MCF 10A (cell line): ENCODE measurements at regions not wholly inside any gene's neighbourhood (a gene's known extent, or its start where the extent isn't known, plus 50 kb on each side); places are given as distances from the start of the nearest gene placed in this dataset.

ENCODE experiments used
- BruUV-seq: library from RNA; stranded (reverse); fragments of 400-500 nt; replicated peaks from 2 replicates; lab custom pipeline; 2021; lab: Mats Ljungman, UMichigan
- CTCF ChIA-PET: fragments of 300-600 bp; sonication (Branson Sonifier 250); formaldehyde crosslinking; extraction: SDS; loops from one replicate; lab custom pipeline; 2021; ENCODE audit warnings: antibody characterized with exemption, inconsistent platforms; lab: Yijun Ruan, JAX
- POLR2A ChIA-PET: fragments of 300-600, 350-650 bp; sonication (Branson Sonifier 250); formaldehyde crosslinking; extraction: SDS; loops from one replicate; lab custom pipeline; 2020; ENCODE audit warnings: antibody characterized with exemption, inconsistent platforms; lab: Yijun Ruan, JAX
- DNase-seq: peaks from one replicate; pipeline ENCODE4 v3.0.0-alpha.2; 2018; ENCODE audit not compliant: unreplicated experiment
- H3K27ac Mint-ChIP-seq: one replicate; pipeline ENCODE4 v1.8.0; 2022; ENCODE audit warnings: mild to moderate bottlenecking, low read depth, mixed read lengths; ENCODE audit not compliant: unreplicated experiment
- H3K27me3 Mint-ChIP-seq: one replicate; pipeline ENCODE4 v1.8.0; 2022; ENCODE audit warnings: mixed read lengths; ENCODE audit not compliant: insufficient read depth, unreplicated experiment
- H3K36me3 Mint-ChIP-seq: one replicate; pipeline ENCODE4 v1.8.0; 2022; ENCODE audit warnings: mild to moderate bottlenecking, moderate library complexity, mixed read lengths; ENCODE audit not compliant: insufficient read depth, unreplicated experiment
- H3K4me1 Mint-ChIP-seq: one replicate; pipeline ENCODE4 v1.8.0; 2022; ENCODE audit warnings: mixed read lengths; ENCODE audit not compliant: insufficient read depth, unreplicated experiment
- H3K4me3 Mint-ChIP-seq: one replicate; pipeline ENCODE4 v1.8.0; 2022; ENCODE audit warnings: mild to moderate bottlenecking, moderate library complexity, mixed read lengths; ENCODE audit not compliant: unreplicated experiment
- H3K9me3 Mint-ChIP-seq: one replicate; pipeline ENCODE4 v1.8.0; 2022; ENCODE audit warnings: mixed read lengths; ENCODE audit not compliant: unreplicated experiment
- CTCF ChIP-seq: fragments of 200-600 bp; IDR thresholded peaks from one replicate; pipeline ENCODE4 v1.8.0; 2022; ENCODE audit warnings: antibody characterized with exemption, mild to moderate bottlenecking; ENCODE audit not compliant: unreplicated experiment
- intact Hi-C: fragments of 100-400 bp; cut with micrococcal nuclease; formaldehyde crosslinking; loops from 2 replicates; pipeline ENCODE4 v1.14.1; 2022

DNA sequence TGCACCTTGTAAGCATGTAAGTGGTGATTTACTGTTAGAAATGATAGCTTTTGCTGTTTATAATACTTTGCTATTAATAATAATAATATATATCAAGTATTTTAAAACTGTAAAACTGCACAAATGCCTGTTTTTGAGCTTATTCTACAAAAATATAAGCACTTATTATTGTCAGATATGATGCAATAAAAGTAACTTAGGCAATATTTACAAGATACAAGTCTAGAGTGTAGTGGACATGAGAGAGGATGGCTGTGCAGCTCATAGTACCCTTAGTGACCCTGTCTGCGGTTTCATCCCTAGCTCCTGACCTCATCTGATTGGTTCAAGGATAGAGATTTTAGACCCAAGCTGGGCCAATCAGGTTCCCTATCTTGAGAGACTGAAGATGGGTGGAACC lies 178.4 kb downstream of the MTX2 start:
- no peaks in the 10 kb centered on the region for H3K4me1 Mint-ChIP-seq
- no peak overlapping the region for H3K4me3 Mint-ChIP-seq
- H3K27me3 Mint-ChIP-seq: no peaks in the 10 kb centered on the region
- DNase-seq: no peak
- CTCF ChIA-PET: interaction anchor here (1.2 to 6.2 kb wide), 4 partner anchors 7 to 307 kb away, joined by 3 to 48 read pairs (median 12); no protein-coding TSS in a partner anchor
- H3K27ac Mint-ChIP-seq: no peak overlapping the region
- H3K36me3 Mint-ChIP-seq: no peaks in the 10 kb centered on the region
- intact Hi-C loops: no loop called here
- BruUV-seq: no TSS peak
- no peaks in the 10 kb centered on the region for H3K9me3 Mint-ChIP-seq
- TF ChIP-seq CTCF: no peak
- POLR2A ChIA-PET: interaction anchor here (0.7 kb wide), 2 partner anchors 35 to 1978 kb away, joined by 3 read pairs; no protein-coding TSS in a partner anchor

DNA sequence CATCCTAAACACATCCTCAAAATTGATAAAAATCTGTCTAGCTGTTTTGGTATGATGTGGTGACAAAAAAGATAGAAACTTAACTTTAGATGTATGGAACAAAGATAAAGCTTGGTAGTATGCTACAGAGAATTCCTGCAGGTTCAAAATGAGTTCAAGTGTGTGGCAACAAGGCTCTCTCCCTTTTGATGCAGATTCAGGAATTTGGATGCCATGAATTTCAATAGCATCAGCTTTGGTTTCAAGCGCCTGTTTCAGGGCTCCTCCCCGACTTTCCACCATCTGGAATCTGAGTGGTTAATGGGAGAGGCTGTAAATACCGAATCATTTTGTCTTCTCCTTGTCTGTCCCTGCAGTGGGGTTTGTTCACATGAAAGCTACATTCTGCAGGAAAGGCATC lies 180.6 kb downstream of the MTX2 start:
- no peaks in the 10 kb centered on the region for H3K36me3 Mint-ChIP-seq
- no peak overlapping the region for H3K27ac Mint-ChIP-seq
- no peak for TF ChIP-seq CTCF
- ChIA-PET POLR2A (no interaction called here), CTCF (interaction anchor here (0.6 to 13.2 kb wide), 4 partner anchors 12 to 308 kb away, joined by 3 to 190 read pairs (median 38); no protein-coding TSS in a partner anchor)
- H3K9me3 Mint-ChIP-seq: no peaks in the 10 kb centered on the region
- H3K4me3 Mint-ChIP-seq: no peak overlapping the region
- no TSS peak for BruUV-seq
- H3K27me3 Mint-ChIP-seq: no peaks in the 10 kb centered on the region
- DNase-seq: no peak
- intact Hi-C loops: loop anchor here (10.0 kb wide), 2 partner anchors 365 to 695 kb away; no protein-coding TSS in a partner anchor
- H3K4me1 Mint-ChIP-seq: no peaks in the 10 kb centered on the region

DNA sequence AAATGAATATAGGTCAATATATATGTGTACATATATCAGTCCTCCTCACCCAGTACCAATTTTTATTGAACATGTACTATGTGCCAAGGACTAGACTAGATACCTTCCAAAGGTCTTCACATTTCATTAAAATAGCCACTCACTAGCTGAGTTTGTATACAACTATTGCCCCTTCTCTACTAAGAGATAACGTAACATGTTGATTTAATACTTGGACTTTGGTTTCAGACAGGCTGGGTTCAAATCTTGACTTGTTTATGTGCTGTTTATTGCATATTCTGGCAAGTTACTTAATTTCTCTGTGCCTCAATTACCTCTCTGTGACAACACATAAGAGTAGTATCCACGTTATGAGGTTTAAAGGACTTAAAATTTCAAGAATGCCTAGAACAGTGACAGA lies 184.5 kb downstream of the MTX2 start:
- intact Hi-C loops: loop anchor here (10.0 kb wide), 2 partner anchors 361 to 691 kb away; no protein-coding TSS in a partner anchor
- ChIA-PET POLR2A (interaction anchor here (1.4 kb wide), 1 partner anchor 83 kb away, joined by 4 read pairs; no protein-coding TSS in a partner anchor), CTCF (interaction anchor here (0.5 to 13.2 kb wide), 21 partner anchors 9 to 312 kb away, joined by 3 to 190 read pairs (median 5); no protein-coding TSS in a partner anchor)
- no peaks in the 10 kb centered on the region for H3K9me3 Mint-ChIP-seq
- peaks cover 6% of the 10 kb centered on the region for H3K4me1 Mint-ChIP-seq
- no peak overlapping the region for H3K4me3 Mint-ChIP-seq
- no TSS peak for BruUV-seq
- H3K36me3 Mint-ChIP-seq: no peaks in the 10 kb centered on the region
- no peak overlapping the region for H3K27ac Mint-ChIP-seq
- H3K27me3 Mint-ChIP-seq: no peaks in the 10 kb centered on the region
- DNase-seq: no peak
- TF ChIP-seq CTCF: no peak

DNA sequence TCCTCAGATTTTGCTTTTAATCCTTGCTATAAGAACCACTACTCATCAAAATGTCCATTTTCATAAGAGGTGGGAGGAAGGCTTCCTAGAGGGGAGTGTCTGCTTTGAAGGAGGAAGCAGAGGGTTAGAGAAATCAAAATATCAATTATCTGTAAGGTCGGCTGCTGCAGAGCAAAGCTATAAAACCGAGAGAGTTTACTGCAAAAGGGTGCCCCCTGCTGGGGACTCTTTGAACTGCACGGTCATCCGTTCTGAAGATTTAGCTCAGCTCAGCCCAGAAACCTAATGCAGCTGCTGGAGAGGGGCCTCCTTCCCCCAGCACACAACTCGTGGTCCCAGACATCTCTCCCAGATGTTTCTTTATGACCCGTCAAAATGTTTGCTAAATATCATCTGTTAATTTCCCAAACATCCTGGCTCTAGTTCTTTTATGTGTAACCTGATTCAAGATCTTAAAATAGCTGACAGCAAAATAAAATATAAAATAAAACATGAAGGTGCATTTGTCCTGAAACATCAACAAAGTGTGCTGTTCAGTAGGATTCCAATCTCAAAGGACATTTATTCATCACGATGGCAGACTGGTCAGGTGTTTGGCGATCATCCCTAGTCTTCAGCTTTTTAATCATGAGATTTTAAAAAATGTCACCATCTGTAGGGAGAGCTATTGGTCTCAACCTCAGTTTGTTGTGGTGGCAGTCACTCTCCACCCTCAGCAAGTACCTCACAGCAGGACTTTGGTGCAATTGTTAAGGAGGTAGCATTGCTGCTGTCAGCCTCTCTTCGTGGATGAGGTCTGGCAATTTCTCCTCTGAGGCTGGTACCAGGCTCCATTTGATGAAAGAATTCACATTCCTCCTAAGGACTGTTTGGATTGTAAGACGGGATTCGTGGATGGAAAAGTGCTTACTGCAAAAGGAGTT lies 185.9 kb downstream of the MTX2 start:
- intact Hi-C loops: loop anchor here (1.0 to 10.0 kb wide), 5 partner anchors 99 to 690 kb away; no protein-coding TSS in a partner anchor
- H3K27me3 Mint-ChIP-seq: no peaks in the 10 kb centered on the region
- no peak overlapping the region for H3K27ac Mint-ChIP-seq
- no peak overlapping the region for H3K4me3 Mint-ChIP-seq
- CTCF ChIA-PET: interaction anchor here (0.5 to 13.2 kb wide), 56 partner anchors 11 to 1152 kb away, joined by 3 to 190 read pairs (median 4); partner anchors contain the start of gene MTX2
- H3K9me3 Mint-ChIP-seq: no peaks in the 10 kb centered on the region
- peak; percentile 81 for TF ChIP-seq CTCF
- peaks cover 6% of the 10 kb centered on the region for H3K4me1 Mint-ChIP-seq
- POLR2A ChIA-PET: interaction anchor here (0.6 to 2.2 kb wide), 9 partner anchors 11 to 315 kb away, joined by 3 to 14 read pairs (median 3); partner anchors contain the start of gene MTX2
- no peaks in the 10 kb centered on the region for H3K36me3 Mint-ChIP-seq
- BruUV-seq: no TSS peak
- DNase-seq: peak; percentile 68
